Tibial nerve (tissue), 4 donors: ENCODE measurements at regions not wholly inside any gene's neighbourhood (a gene's known extent, or its start where the extent isn't known, plus 50 kb on each side); places are given as distances from the start of the nearest gene placed in this dataset.

ENCODE experiments used
- DNase-seq, 2 donors: peaks; one replicate each; pipeline ENCODE4 v3.0.0-alpha.2; 2019; ENCODE audit warnings: low spot score in 2 of 2
- H3K27ac ChIP-seq, 4 donors: fragments of 200-600 bp; sonication (generic) in 3 of 4; one replicate each; pipeline ENCODE4 v1.5.1; 2017 to 2019; ENCODE audit warnings: mild to moderate bottlenecking in 1 of 4
- H3K27me3 ChIP-seq, 2 donors: fragments of 200-600 bp; sonication (generic) in 1 of 2; one replicate each; pipeline versions ENCODE4 v1.5.1 to v1.6.0; 2017 to 2019
- H3K36me3 ChIP-seq, 3 donors: fragments of 200-600 bp; sonication (generic); one replicate each; pipeline ENCODE4 v1.5.1; 2018 to 2019
- H3K4me1 ChIP-seq, 4 donors: fragments of 200-600 bp; sonication (generic) in 3 of 4; one replicate each; pipeline ENCODE4 v1.5.1; 2017 to 2019
- H3K4me3 ChIP-seq, 4 donors: fragments of 200-600 bp; sonication (generic) in 3 of 4; one replicate each; pipeline ENCODE4 v1.5.1; 2017 to 2019; ENCODE audit warnings: mild to moderate bottlenecking in 1 of 4, moderate library complexity in 1 of 4
- H3K9me3 ChIP-seq, 4 donors: fragments of 200-600 bp; sonication (generic) in 3 of 4; one replicate each; pipeline ENCODE4 v1.5.1; 2017 to 2019
- CTCF ChIP-seq, 5 experiments: fragments of 200-600 bp in 3 of 5; fragments of 450-650 bp in 2 of 5; sonication (generic) in 3 of 5; IDR thresholded peaks; one replicate each; pipeline ENCODE4 v1.5.1; 2016 to 2019; ENCODE audit warnings: antibody characterized with exemption in 5 of 5, mild to moderate bottlenecking in 3 of 5, moderate library complexity in 2 of 5
- EP300 ChIP-seq, 2 donors: sonication (generic); formaldehyde crosslinking; IDR thresholded peaks; one replicate each; pipeline ENCODE4 v1.6.1; 2017; ENCODE audit warnings: antibody characterized with exemption in 2 of 2, mild to moderate bottlenecking in 1 of 2
- POLR2A ChIP-seq, 2 donors: fragments of 450-650 bp; IDR thresholded peaks; one replicate each; pipeline ENCODE4 v1.6.1; 2017; ENCODE audit warnings: antibody characterized with exemption in 2 of 2, mild to moderate bottlenecking in 2 of 2, moderate library complexity in 2 of 2
- WGBS, 2 donors: methylation state at CpG; one replicate each; pipeline ENCODE4 v1.1.5; 2018; 5-methylcytosine and 5-hydroxymethylcytosine counted together

GRCh38 chr5:32935283-32935682, 224.2 kb downstream of the NPR3 start:
- Histone ChIP-seq H3K4me1 (no peaks in the 10 kb centered on the region), H3K36me3 (no peaks in the 10 kb centered on the region), H3K9me3 (no peaks in the 10 kb centered on the region), H3K4me3 (no peak overlapping the region), H3K27ac (no peak overlapping the region), H3K27me3 (no peaks in the 10 kb centered on the region)
- TF ChIP-seq CTCF (IDR thresholded peaks at IDR 0.05) (no peak), EP300 (IDR thresholded peaks at IDR 0.05) (peak in 1 of 2 donors; percentile 37), POLR2A (IDR thresholded peaks at IDR 0.05) (no peak)
- DNase-seq: no peak
- WGBS, 2 donors: 72 to 76% methylated on average over 2 of the region's 2 CpGs

- no peak for DNase-seq
- WGBS, 2 donors: 65 to 70% methylated on average over 4 of the region's 4 CpGs
- Histone ChIP-seq H3K36me3 (no peaks in the 10 kb centered on the region), H3K4me3 (no peak overlapping the region), H3K27me3 (no peaks in the 10 kb centered on the region), H3K9me3 (no peaks in the 10 kb centered on the region), H3K27ac (no peak overlapping the region), H3K4me1 (no peaks in the 10 kb centered on the region)
- TF ChIP-seq CTCF (IDR thresholded peaks at IDR 0.05) (no peak), EP300 (IDR thresholded peaks at IDR 0.05) (no peak), POLR2A (IDR thresholded peaks at IDR 0.05) (no peak)
Observed at GRCh38 chr5:32936329-32936728, 225.2 kb downstream of the NPR3 start.

GRCh38 chr5:32942225-32942989, 231.3 kb downstream of the NPR3 start:
- TF ChIP-seq EP300 (IDR thresholded peaks at IDR 0.05) (no peak), CTCF (IDR thresholded peaks at IDR 0.05) (no peak), POLR2A (IDR thresholded peaks at IDR 0.05) (no peak)
- no peaks in the 10 kb centered on the region for H3K27me3 ChIP-seq
- DNase-seq: no peak
- H3K4me3 ChIP-seq: no peak overlapping the region
- H3K9me3 ChIP-seq: no peaks in the 10 kb centered on the region
- no peak overlapping the region for H3K27ac ChIP-seq
- 79 to 81% methylated on average over 6 of the region's 6 CpGs for WGBS, 2 donors
- no peaks in the 10 kb centered on the region for H3K36me3 ChIP-seq
- H3K4me1 ChIP-seq: no peaks in the 10 kb centered on the region

GRCh38 chr5:32949286-32949970, 238.3 kb downstream of the NPR3 start:
- Histone ChIP-seq H3K4me1 (no peaks in the 10 kb centered on the region), H3K27me3 (no peaks in the 10 kb centered on the region), H3K27ac (no peak overlapping the region), H3K36me3 (no peaks in the 10 kb centered on the region), H3K4me3 (no peak overlapping the region), H3K9me3 (no peaks in the 10 kb centered on the region)
- WGBS, 2 donors: 56 to 70% methylated on average over 6 of the region's 6 CpGs
- no peak for TF ChIP-seq CTCF (IDR thresholded peaks at IDR 0.05)
- TF ChIP-seq EP300 (IDR thresholded peaks at IDR 0.05): no peak
- DNase-seq: no peak

- Histone ChIP-seq H3K36me3 (no peaks in the 10 kb centered on the region), H3K4me1 (no peaks in the 10 kb centered on the region), H3K9me3 (no peaks in the 10 kb centered on the region), H3K27ac (no peak overlapping the region), H3K27me3 (no peaks in the 10 kb centered on the region), H3K4me3 (no peak overlapping the region)
- DNase-seq: no peak
- TF ChIP-seq CTCF (IDR thresholded peaks at IDR 0.05) (no peak), POLR2A (IDR thresholded peaks at IDR 0.05) (no peak), EP300 (IDR thresholded peaks at IDR 0.05) (no peak)
Observed at GRCh38 chr5:32951003-32951402, 239.9 kb downstream of the NPR3 start.
